Left ventricle myocardium inferior (tissue), 1 donor: ENCODE measurements at regions not wholly inside any gene's neighbourhood (a gene's known extent, or its start where the extent isn't known, plus 50 kb on each side); places are given as distances from the start of the nearest gene placed in this dataset.

Source experiments
- DNase-seq: peaks from one replicate; pipeline ENCODE4 v3.0.0-alpha.2; 2020
- H3K27ac ChIP-seq: fragments of 200-600 bp; replicated peaks from 2 replicates; pipeline ENCODE4 v1.8.0; 2021
- H3K27me3 ChIP-seq: fragments of 200-600 bp; 2 replicates; pipeline ENCODE4 v1.8.0; 2021; ENCODE audit warnings: low read depth
- H3K36me3 ChIP-seq: fragments of 200-600 bp; 2 replicates; pipeline ENCODE4 v1.8.0; 2021
- H3K4me1 ChIP-seq: fragments of 200-600 bp; 2 replicates; pipeline ENCODE4 v1.8.0; 2021
- H3K4me3 ChIP-seq: fragments of 200-600 bp; 2 replicates; pipeline ENCODE4 v1.8.0; 2021; ENCODE audit warnings: mild to moderate bottlenecking, moderate library complexity
- H3K9me3 ChIP-seq: fragments of 200-600 bp; replicated peaks from 2 replicates; pipeline ENCODE4 v1.8.0; 2021
- intact Hi-C: fragments of 100-400 bp; cut with micrococcal nuclease; formaldehyde crosslinking; loops from one replicate; pipeline ENCODE4 v1.11.0; 2022
- TF ChIP-seq, protein P1 (sequence below): fragments of 200-600 bp; IDR thresholded peaks from 2 replicates; pipeline ENCODE4 v1.8.0; 2021; ENCODE audit warnings: antibody characterized with exemption, mild to moderate bottlenecking, borderline replicate concordance
- donor health status: DM: no; HTN: yes; CAD: no; lungs with severe emphysema.

DNA sequence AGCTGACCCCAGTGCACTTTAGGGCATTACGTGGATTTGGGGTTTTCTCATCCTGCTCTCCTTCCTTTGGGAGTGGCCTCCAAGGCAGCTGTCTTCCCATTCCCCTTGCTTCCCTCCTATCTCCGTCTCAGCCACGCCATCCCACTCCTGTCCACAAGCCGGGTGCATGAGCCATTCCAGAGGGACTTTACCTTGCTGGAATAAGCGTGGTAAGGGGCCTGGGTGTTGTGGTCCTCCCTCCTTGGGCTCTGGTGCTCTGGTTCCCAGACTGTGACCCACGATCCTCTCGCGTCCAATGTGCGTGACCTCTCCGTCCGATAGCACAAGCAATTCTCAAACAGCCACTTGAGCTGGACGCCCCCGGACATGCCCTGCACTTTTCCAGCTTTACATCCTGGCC, 60.6 kb upstream of the NKX2-2 start:
- Histone ChIP-seq H3K36me3 (no peaks in the 10 kb centered on the region), H3K9me3 (no peaks in the 10 kb centered on the region), H3K27me3 (peaks cover 78% of the 10 kb centered on the region), H3K27ac (no peak overlapping the region), H3K4me3 (no peak overlapping the region), H3K4me1 (no peaks in the 10 kb centered on the region)
- TF ChIP-seq, protein P1, sequence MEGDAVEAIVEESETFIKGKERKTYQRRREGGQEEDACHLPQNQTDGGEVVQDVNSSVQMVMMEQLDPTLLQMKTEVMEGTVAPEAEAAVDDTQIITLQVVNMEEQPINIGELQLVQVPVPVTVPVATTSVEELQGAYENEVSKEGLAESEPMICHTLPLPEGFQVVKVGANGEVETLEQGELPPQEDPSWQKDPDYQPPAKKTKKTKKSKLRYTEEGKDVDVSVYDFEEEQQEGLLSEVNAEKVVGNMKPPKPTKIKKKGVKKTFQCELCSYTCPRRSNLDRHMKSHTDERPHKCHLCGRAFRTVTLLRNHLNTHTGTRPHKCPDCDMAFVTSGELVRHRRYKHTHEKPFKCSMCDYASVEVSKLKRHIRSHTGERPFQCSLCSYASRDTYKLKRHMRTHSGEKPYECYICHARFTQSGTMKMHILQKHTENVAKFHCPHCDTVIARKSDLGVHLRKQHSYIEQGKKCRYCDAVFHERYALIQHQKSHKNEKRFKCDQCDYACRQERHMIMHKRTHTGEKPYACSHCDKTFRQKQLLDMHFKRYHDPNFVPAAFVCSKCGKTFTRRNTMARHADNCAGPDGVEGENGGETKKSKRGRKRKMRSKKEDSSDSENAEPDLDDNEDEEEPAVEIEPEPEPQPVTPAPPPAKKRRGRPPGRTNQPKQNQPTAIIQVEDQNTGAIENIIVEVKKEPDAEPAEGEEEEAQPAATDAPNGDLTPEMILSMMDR = no peak
- intact Hi-C loops = no loop called here
- DNase-seq = no peak

DNA sequence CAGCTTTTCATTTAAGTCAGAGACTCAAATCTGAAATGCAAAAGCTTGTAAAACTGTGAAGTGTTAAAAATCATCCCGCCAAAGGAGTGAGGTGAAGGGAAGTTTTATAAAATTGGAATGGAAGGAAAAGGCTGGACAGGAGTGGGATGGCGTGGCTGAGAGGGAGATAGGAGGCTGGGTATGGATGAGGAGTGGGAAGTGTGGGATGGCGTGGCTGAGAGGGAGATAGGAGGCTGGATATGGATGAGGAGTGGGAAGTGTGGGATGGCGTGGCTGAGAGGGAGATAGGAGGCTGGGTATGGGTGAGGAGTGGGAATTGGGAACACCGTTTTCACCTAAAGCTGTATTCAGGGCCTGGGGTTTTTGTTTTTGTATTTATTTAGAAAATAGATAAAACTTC, 59.4 kb upstream of the NKX2-2 start:
- Histone ChIP-seq H3K4me1 (no peaks in the 10 kb centered on the region), H3K27me3 (peaks cover 77% of the 10 kb centered on the region), H3K27ac (no peak overlapping the region), H3K9me3 (no peaks in the 10 kb centered on the region), H3K36me3 (no peaks in the 10 kb centered on the region), H3K4me3 (no peak overlapping the region)
- intact Hi-C loops = no loop called here
- no peak for DNase-seq
- TF ChIP-seq, protein P1 = no peak

DNA sequence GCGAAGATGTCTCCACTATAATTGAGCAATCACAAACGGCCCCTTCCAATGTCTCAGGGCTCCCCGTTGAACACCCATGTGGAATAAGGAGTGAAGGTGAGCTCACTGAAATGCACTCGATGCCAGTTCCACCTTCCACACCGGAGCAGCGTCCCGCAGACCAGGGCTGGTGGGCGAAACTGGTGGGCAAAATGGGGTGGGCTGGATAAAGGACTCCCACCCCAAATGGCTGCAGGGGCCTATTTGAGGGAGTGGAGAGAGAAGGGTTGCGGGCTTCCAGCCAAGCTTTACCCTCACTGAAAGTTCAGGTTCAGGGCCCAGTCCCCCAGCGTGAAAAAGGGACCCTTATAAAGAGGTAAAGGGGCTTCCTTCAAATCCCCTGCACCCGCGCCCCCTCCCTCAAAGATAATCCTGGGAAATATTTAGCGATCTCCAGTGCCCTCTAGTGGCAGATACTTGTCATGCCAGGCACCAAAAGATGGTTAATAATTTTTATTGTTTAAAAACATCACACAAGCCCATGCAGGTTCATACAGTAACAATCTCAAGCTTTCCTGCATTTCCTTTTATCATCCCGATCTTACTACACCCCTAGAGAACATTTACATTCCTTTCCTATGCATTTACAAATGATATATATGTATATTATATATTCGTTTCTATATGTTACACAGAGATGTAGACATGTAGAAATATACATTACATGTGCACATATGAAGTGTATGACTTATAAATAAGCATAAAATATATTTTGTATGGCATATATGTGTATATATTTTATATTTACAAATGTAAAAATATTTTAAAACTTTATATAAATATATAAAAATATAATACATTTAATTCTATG, 58.2 kb upstream of the NKX2-2 start:
- Histone ChIP-seq H3K27ac (no peak overlapping the region), H3K4me1 (no peaks in the 10 kb centered on the region), H3K36me3 (no peaks in the 10 kb centered on the region), H3K27me3 (peaks cover 78% of the 10 kb centered on the region), H3K4me3 (no peak overlapping the region), H3K9me3 (no peaks in the 10 kb centered on the region)
- intact Hi-C loops = no loop called here
- no peak for DNase-seq
- TF ChIP-seq, protein P1 = peak; percentile 86

DNA sequence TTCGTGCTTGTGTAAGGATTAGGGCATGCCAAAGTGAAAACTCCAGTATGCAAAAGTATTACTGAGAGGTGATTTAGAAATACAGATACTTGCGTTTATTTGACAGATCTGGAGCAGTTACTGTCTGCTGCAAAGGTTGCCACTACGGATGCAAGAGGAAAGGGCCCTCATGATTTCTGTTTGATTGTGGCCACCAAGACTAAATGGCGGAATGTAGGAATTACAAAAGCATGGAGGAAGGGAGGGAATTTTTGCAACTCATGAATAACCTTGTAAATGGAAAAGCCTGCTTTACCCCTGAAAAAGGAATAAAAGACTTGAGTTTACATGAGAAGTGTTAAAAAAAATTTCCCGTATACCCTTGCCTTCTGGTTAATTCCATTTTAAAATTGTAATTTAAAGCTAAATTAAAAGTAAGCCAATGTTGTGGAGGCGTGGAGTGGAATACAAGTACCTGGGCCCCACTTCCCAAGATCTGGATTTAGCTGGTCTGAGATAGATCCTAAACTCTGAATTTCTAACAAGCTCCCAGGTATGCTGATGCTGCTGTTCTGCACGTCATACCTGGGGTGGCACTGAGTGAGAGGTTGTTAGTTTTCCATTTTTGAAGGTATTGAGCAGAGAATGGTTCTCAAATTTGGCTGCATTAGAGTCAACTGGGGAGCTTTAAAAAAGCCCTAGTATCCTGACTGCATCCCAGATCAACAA, 56.6 kb upstream of the NKX2-2 start:
- intact Hi-C loops = no loop called here
- Histone ChIP-seq H3K4me3 (no peak overlapping the region), H3K27me3 (peaks cover 93% of the 10 kb centered on the region), H3K27ac (no peak overlapping the region), H3K36me3 (no peaks in the 10 kb centered on the region), H3K4me1 (no peaks in the 10 kb centered on the region), H3K9me3 (no peaks in the 10 kb centered on the region)
- TF ChIP-seq, protein P1 = no peak
- DNase-seq = no peak

DNA sequence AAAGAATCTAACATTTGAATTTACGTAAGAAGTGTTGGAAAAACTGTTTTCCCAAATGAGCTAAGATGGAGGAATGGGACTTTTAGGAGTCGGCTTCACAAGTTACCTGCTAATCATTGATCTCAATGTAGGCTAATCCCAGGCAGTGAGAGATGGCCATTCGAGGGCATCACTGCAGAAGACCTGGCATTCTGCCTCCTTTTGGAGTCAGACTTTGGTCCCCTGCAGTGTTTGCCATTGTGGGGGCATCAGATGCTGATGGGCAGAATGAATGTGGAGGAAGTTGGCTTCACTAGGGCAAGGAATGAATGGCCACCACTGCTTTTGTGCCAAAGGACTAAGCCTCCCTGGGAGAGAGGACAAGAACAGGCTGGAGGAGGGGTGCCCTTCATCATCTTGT, 55.7 kb upstream of the NKX2-2 start:
- TF ChIP-seq, protein P1 = no peak
- Histone ChIP-seq H3K9me3 (no peaks in the 10 kb centered on the region), H3K4me1 (no peaks in the 10 kb centered on the region), H3K27me3 (peaks cover 90% of the 10 kb centered on the region), H3K4me3 (no peak overlapping the region), H3K36me3 (no peaks in the 10 kb centered on the region), H3K27ac (no peak overlapping the region)
- DNase-seq = no peak
- intact Hi-C loops = no loop called here
